Osteocyte (in vitro differentiated cells): ENCODE measurements at regions not wholly inside any gene's neighbourhood (a gene's known extent, or its start where the extent isn't known, plus 50 kb on each side); places are given as distances from the start of the nearest gene placed in this dataset.
A peak's percentile ranks its signal among the peaks of the same experiment; 100 is the strongest.

Source experiments
- DNase-seq: peaks from one replicate; pipeline ENCODE4 v3.0.0; 2021; ENCODE audit warnings: mixed read lengths; ENCODE audit not compliant: unreplicated experiment; ENCODE audit errors: extremely low spot score
- H3K27ac Mint-ChIP-seq: one replicate; pipeline ENCODE4 v1.8.0; 2021; ENCODE audit warnings: mild to moderate bottlenecking, mixed read lengths; ENCODE audit not compliant: unreplicated experiment
- H3K27me3 Mint-ChIP-seq: one replicate; pipeline ENCODE4 v1.8.0; 2021; ENCODE audit warnings: mixed read lengths; ENCODE audit not compliant: unreplicated experiment
- H3K36me3 Mint-ChIP-seq: one replicate; pipeline ENCODE4 v1.8.0; 2021; ENCODE audit warnings: mixed read lengths; ENCODE audit not compliant: unreplicated experiment
- H3K4me1 Mint-ChIP-seq: one replicate; pipeline ENCODE4 v1.8.0; 2021; ENCODE audit warnings: mixed read lengths; ENCODE audit not compliant: unreplicated experiment
- H3K4me3 Mint-ChIP-seq: one replicate; pipeline ENCODE4 v1.8.0; 2021; ENCODE audit warnings: mild to moderate bottlenecking, moderate library complexity, mixed read lengths; ENCODE audit not compliant: unreplicated experiment
- H3K9me3 Mint-ChIP-seq: one replicate; pipeline ENCODE4 v1.8.0; 2021; ENCODE audit warnings: mixed read lengths; ENCODE audit not compliant: unreplicated experiment
- TF ChIP-seq, protein P1 (sequence below): fragments of 200-600 bp; sonication (generic); IDR thresholded peaks from 2 replicates; pipeline ENCODE4 v1.5.0; 2021; ENCODE audit warnings: antibody characterized with exemption, mild to moderate bottlenecking, moderate library complexity

- Mint-ChIP-seq H3K4me3 (no peak overlapping the region), H3K4me1 (peaks cover 24% of the 10 kb centered on the region), H3K27ac (no peak overlapping the region), H3K9me3 (no peaks in the 10 kb centered on the region), H3K36me3 (no peaks in the 10 kb centered on the region), H3K27me3 (no peaks in the 10 kb centered on the region)
- DNase-seq: no peak
- TF ChIP-seq, protein P1, sequence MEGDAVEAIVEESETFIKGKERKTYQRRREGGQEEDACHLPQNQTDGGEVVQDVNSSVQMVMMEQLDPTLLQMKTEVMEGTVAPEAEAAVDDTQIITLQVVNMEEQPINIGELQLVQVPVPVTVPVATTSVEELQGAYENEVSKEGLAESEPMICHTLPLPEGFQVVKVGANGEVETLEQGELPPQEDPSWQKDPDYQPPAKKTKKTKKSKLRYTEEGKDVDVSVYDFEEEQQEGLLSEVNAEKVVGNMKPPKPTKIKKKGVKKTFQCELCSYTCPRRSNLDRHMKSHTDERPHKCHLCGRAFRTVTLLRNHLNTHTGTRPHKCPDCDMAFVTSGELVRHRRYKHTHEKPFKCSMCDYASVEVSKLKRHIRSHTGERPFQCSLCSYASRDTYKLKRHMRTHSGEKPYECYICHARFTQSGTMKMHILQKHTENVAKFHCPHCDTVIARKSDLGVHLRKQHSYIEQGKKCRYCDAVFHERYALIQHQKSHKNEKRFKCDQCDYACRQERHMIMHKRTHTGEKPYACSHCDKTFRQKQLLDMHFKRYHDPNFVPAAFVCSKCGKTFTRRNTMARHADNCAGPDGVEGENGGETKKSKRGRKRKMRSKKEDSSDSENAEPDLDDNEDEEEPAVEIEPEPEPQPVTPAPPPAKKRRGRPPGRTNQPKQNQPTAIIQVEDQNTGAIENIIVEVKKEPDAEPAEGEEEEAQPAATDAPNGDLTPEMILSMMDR: no peak
Observed at GRCh38 chr2:167484875-167485274, 596.6 kb downstream of the XIRP2 start.

DNA sequence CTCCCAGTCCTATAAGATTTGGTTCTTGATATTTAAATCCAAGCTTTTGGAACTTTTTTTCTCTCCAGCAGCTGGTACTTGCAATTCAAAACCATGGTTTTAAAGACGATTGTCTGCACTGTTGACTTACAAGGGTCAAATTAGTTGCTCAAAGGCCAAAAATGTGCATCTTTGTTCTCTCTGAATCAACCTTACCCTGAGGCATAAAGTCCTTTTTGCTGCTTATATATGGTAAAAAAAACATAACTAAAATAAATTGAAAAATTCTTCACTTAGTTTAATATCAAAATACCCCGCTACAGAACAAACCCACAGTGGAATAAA is 592.7 kb downstream of the XIRP2 start:
- no peaks in the 10 kb centered on the region for H3K36me3 Mint-ChIP-seq
- no peaks in the 10 kb centered on the region for H3K27me3 Mint-ChIP-seq
- no peak for DNase-seq
- peak overlapping the region; percentile 30 for H3K4me3 Mint-ChIP-seq
- peaks cover 18% of the 10 kb centered on the region for H3K4me1 Mint-ChIP-seq
- no peaks in the 10 kb centered on the region for H3K9me3 Mint-ChIP-seq
- H3K27ac Mint-ChIP-seq: no peak overlapping the region
- TF ChIP-seq, protein P1: no peak

GRCh38 chr2:167480232-167480985 is 592.1 kb downstream of the XIRP2 start:
- Mint-ChIP-seq H3K27me3 (no peaks in the 10 kb centered on the region), H3K36me3 (no peaks in the 10 kb centered on the region), H3K4me1 (peaks cover 18% of the 10 kb centered on the region), H3K4me3 (peak overlapping the region; percentile 30), H3K27ac (peak overlapping the region; percentile 57), H3K9me3 (no peaks in the 10 kb centered on the region)
- TF ChIP-seq, protein P1: no peak
- no peak for DNase-seq

- H3K4me3 Mint-ChIP-seq: no peak overlapping the region
- H3K9me3 Mint-ChIP-seq: no peaks in the 10 kb centered on the region
- no peaks in the 10 kb centered on the region for H3K27me3 Mint-ChIP-seq
- no peak for DNase-seq
- no peak overlapping the region for H3K27ac Mint-ChIP-seq
- H3K36me3 Mint-ChIP-seq: no peaks in the 10 kb centered on the region
- H3K4me1 Mint-ChIP-seq: peaks cover 18% of the 10 kb centered on the region
- TF ChIP-seq, protein P1: no peak
Observed at GRCh38 chr2:167478196-167478595, 589.9 kb downstream of the XIRP2 start.

DNA sequence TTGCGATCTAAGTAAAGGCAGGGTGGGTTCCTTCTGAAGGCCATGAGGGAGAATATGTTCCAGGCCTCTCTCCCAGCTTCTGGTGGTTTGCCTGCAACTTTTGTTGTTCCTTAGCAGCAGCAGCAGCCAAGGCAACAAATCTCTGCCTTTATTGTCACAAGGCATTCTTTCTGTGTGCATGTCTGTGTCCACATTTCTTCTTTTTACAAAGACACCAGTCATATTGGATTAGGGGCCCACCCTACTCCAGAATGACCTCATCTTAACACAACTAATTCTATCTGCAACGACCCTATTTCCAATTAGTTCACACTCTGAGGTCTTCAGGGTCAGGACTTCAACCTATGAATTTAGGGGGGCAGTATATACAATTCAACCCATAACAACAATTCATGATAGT is 587.5 kb downstream of the XIRP2 start:
- Mint-ChIP-seq H3K4me1 (peaks cover 5% of the 10 kb centered on the region), H3K27me3 (peaks cover 3% of the 10 kb centered on the region), H3K9me3 (no peaks in the 10 kb centered on the region), H3K27ac (no peak overlapping the region), H3K4me3 (no peak overlapping the region), H3K36me3 (no peaks in the 10 kb centered on the region)
- TF ChIP-seq, protein P1: no peak
- no peak for DNase-seq
